Adrenal gland (tissue), 9 donors: ENCODE measurements at regions not wholly inside any gene's neighbourhood (a gene's known extent, or its start where the extent isn't known, plus 50 kb on each side); places are given as distances from the start of the nearest gene placed in this dataset.
"Not testable (repeated sequence)": the region's sequence is repeated elsewhere in the genome, so short reads cannot be mapped to it uniquely, and the experiment has no call there.

ENCODE experiments used
- DNase-seq, 7 donors: peaks; one replicate each; pipeline ENCODE4 v3.0.0-alpha.2; 2019 to 2020
- H3K27ac ChIP-seq, 5 donors: fragments of 200-600 bp; sonication (generic) in 4 of 5; 1 replicate in 3 of 5; 2 replicates in 2 of 5; pipeline versions ENCODE4 v1.5.1 to v1.8.0; 2016 to 2020; ENCODE audit warnings: mild to moderate bottlenecking in 1 of 5
- H3K27me3 ChIP-seq: fragments of 200-600 bp; 2 replicates; pipeline ENCODE4 v1.8.0; 2021
- H3K36me3 ChIP-seq, 2 donors: fragments of 200-600 bp; replicated peaks in 1 of 2; 1 replicate in 1 of 2; 2 replicates in 1 of 2; pipeline versions ENCODE4 v1.5.1 to v1.8.0; 2018 to 2022
- H3K4me1 ChIP-seq, 2 donors: fragments of 200-600 bp; replicated peaks in 1 of 2; 1 replicate in 1 of 2; 2 replicates in 1 of 2; pipeline versions ENCODE4 v1.5.1 to v1.8.0; 2018 to 2021
- H3K4me3 ChIP-seq, 4 donors: fragments of 200-600 bp; sonication (generic) in 3 of 4; one replicate each; pipeline ENCODE4 v1.5.1; 2016 to 2018
- H3K9me3 ChIP-seq, 3 donors: fragments of 200-600 bp; sonication (generic) in 1 of 3; replicated peaks in 1 of 3; 1 replicate in 2 of 3; 2 replicates in 1 of 3; pipeline versions ENCODE4 v1.5.1 to v1.8.0; 2016 to 2021
- CTCF ChIP-seq, 6 experiments: fragments of 450-650 bp in 4 of 6; fragments of 200-600 bp in 2 of 6; sonication (generic) in 1 of 6; IDR thresholded peaks; 1 replicate in 5 of 6; 2 replicates in 1 of 6; pipeline versions ENCODE4 v1.5.1 to v1.8.0; 2016 to 2021; ENCODE audit warnings: antibody characterized with exemption in 6 of 6, mild to moderate bottlenecking in 2 of 6, moderate library complexity in 1 of 6
- POLR2A ChIP-seq, 2 donors: fragments of 450-650 bp; IDR thresholded peaks; one replicate each; pipeline ENCODE4 v1.6.1; 2017; ENCODE audit warnings: antibody characterized with exemption in 2 of 2, mild to moderate bottlenecking in 2 of 2, moderate library complexity in 1 of 2
- WGBS, 4 donors: extraction: QIAGEN DNeasy Blood & Tissue Kit in 2 of 4; methylation state at CpG; one replicate each; pipeline versions ENCODE4 v1.1.5 to v1.1.7; 2013 to 2017; 5-methylcytosine and 5-hydroxymethylcytosine counted together
- intact Hi-C, 2 donors: fragments of 100-400 bp; cut with DNase I; formaldehyde crosslinking; loops; one replicate each; pipeline versions ENCODE4 v1.14.1 to v1.15.0; 2022 to 2023
- donor health status: healthy with polysubstance abuse.
- donor health status: Bipolar disorder and iron deficiency.
- donor health status: DM: yes; HTN: yes; CAD: no.
- donor health status: DM: no; HTN: no; CAD: no.
- donor health status: DM: no; HTN: no; CAD: no.

- Histone ChIP-seq H3K27ac (no peak overlapping the region), H3K36me3 (no peaks in the 10 kb centered on the region), H3K27me3 (no peaks in the 10 kb centered on the region), H3K4me1 (no peaks in the 10 kb centered on the region), H3K9me3 (no peaks in the 10 kb centered on the region), H3K4me3 (no peak overlapping the region)
- DNase-seq = no peak
- 67 to 82% (median 75%) methylated on average over 1 of the region's 1 CpG for WGBS, 4 donors
- intact Hi-C loops = no loop called here
- TF ChIP-seq POLR2A (IDR thresholded peaks at IDR 0.05) (no peak), CTCF (IDR thresholded peaks at IDR 0.05) (no peak)
These were observed 355.7 kb downstream of the IZUMO3 start for GRCh38 chr9:24189986-24190385.

GRCh38 chr9:24180572-24180971 lies 354.5 kb upstream of the ELAVL2 start:
- DNase-seq, H3K4me1 ChIP-seq, H3K9me3 ChIP-seq, H3K36me3 ChIP-seq, H3K27me3 ChIP-seq, H3K27ac ChIP-seq, intact Hi-C loops, H3K4me3 ChIP-seq: not testable (repeated sequence)
- WGBS, 4 donors = 57 to 80% (median 63%) methylated on average over 1 of the region's 1 CpG

GRCh38 chr9:24144796-24145195 lies 318.8 kb upstream of the ELAVL2 start:
- no peak for DNase-seq
- no peaks in the 10 kb centered on the region for H3K27me3 ChIP-seq
- H3K4me1 ChIP-seq = no peaks in the 10 kb centered on the region
- WGBS, 4 donors = 52 to 75% (median 59%) methylated on average over 3 of the region's 3 CpGs
- TF ChIP-seq POLR2A (IDR thresholded peaks at IDR 0.05) = no peak
- TF ChIP-seq CTCF (IDR thresholded peaks at IDR 0.05) = no peak
- H3K27ac ChIP-seq = no peak overlapping the region
- H3K4me3 ChIP-seq = no peak overlapping the region
- intact Hi-C loops = no loop called here
- H3K9me3 ChIP-seq = no peaks in the 10 kb centered on the region
- H3K36me3 ChIP-seq = no peaks in the 10 kb centered on the region

- H3K36me3 ChIP-seq, DNase-seq, H3K9me3 ChIP-seq, H3K27me3 ChIP-seq, intact Hi-C loops, H3K4me3 ChIP-seq, H3K4me1 ChIP-seq, H3K27ac ChIP-seq: not testable (repeated sequence)
- 89 to 100% (median 95%) methylated on average over 1 to 29 of the region's 29 CpGs for WGBS, 4 donors
These were observed 309.0 kb upstream of the ELAVL2 start for GRCh38 chr9:24135072-24135471.

- Histone ChIP-seq H3K9me3 (no peaks in the 10 kb centered on the region), H3K27ac (no peak overlapping the region), H3K4me1 (no peaks in the 10 kb centered on the region), H3K36me3 (no peaks in the 10 kb centered on the region), H3K27me3 (no peaks in the 10 kb centered on the region), H3K4me3 (no peak overlapping the region)
- intact Hi-C loops = no loop called here
- no peak for DNase-seq
- TF ChIP-seq POLR2A (IDR thresholded peaks at IDR 0.05) (no peak), CTCF (IDR thresholded peaks at IDR 0.05) (no peak)
- 48 to 65% (median 54%) methylated on average over 2 of the region's 2 CpGs for WGBS, 4 donors
These were observed 306.2 kb upstream of the ELAVL2 start for GRCh38 chr9:24132244-24132643.
